ENCODE measurements at regions not wholly inside any gene's neighbourhood (a gene's known extent, or its start where the extent isn't known, plus 50 kb on each side); places are given as distances from the start of the nearest gene placed in this dataset.

GRCh38 chr1:190809312-190809711 lies 331.6 kb upstream of the BRINP3 start:
- TF ChIP-seq POLR2A (IDR thresholded peaks at IDR 0.05) (no peak), CTCF (IDR thresholded peaks at IDR 0.05 in 8 of 11, conservative IDR thresholded peaks at IDR 0.05 in 3 of 11) (no peak)
